Right lobe of liver (tissue), 4 donors: ENCODE measurements at regions not wholly inside any gene's neighbourhood (a gene's known extent, or its start where the extent isn't known, plus 50 kb on each side); places are given as distances from the start of the nearest gene placed in this dataset.

ENCODE experiments used
- CTCF ChIP-seq, 4 donors: fragments of 200-600 bp in 3 of 4; fragments of 450-650 bp in 1 of 4; IDR thresholded peaks; one replicate each; pipeline versions ENCODE4 v1.5.1 to v1.8.0; 2016 to 2022; ENCODE audit warnings: antibody characterized with exemption in 4 of 4, mild to moderate bottlenecking in 2 of 4
- POLR2A ChIP-seq: fragments of 450-650 bp; IDR thresholded peaks from one replicate; pipeline ENCODE4 v1.6.1; 2017; ENCODE audit warnings: antibody characterized with exemption, mild to moderate bottlenecking
- donor health status: DM: no; HTN: no; CAD: no.
- donor health status: DM: no; HTN: no; CAD: no.
- donor health status: DM: no; HTN: yes; CAD: no.

GRCh38 chr5:52469835-52470234, 317.9 kb upstream of the ITGA1 start:
- TF ChIP-seq CTCF (IDR thresholded peaks at IDR 0.05) (no peak), POLR2A (no peak)
